ENCODE measurements at regions not wholly inside any gene's neighbourhood (a gene's known extent, or its start where the extent isn't known, plus 50 kb on each side); places are given as distances from the start of the nearest gene placed in this dataset.

GRCh38 chr11:32253706-32254105, 162.8 kb downstream of the RCN1 start:
- TF ChIP-seq CTCF (conservative IDR thresholded peaks at IDR 0.05) (no peak), EZH2 (IDR thresholded peaks at IDR 0.05; ENCODE audit: low read depth) (no peak)

All from PC-9 (cell line).